Esophagus mucosa (tissue), 1 donor: ENCODE measurements at regions not wholly inside any gene's neighbourhood (a gene's known extent, or its start where the extent isn't known, plus 50 kb on each side); places are given as distances from the start of the nearest gene placed in this dataset.

Experiments used
- ATAC-seq: fragments of 200-7000 bp; cut with Tn5 transposase; one replicate; pipeline ENCODE4 v1.9.1; 2020
- donor health status: DM: yes; HTN: yes; CAD: no.

DNA sequence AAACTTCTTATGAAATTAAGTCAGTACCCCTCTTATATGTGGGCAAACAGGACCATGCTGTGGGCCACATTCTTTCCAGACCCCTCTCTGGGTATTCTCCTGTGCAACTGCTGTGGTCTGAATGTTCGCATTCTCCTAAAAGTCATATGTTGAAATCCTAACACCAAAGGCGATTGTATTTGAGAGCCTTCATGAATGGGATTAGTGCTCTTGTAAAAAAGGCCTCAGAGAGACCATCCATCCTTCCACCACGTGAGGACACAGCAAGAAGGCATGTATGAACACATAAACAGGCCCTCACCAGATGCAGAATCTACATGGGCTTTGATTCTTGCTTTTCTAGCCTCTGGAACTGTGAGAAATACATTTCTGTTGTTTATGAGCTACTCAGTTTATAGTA is 68.0 kb upstream of the NAALADL2 start:
- no peak for ATAC-seq

GRCh38 chr3:174792864-174793263 is 66.3 kb upstream of the NAALADL2 start:
- no peak for ATAC-seq
